ENCODE measurements at regions not wholly inside any gene's neighbourhood (a gene's known extent, or its start where the extent isn't known, plus 50 kb on each side); places are given as distances from the start of the nearest gene placed in this dataset.

DNA sequence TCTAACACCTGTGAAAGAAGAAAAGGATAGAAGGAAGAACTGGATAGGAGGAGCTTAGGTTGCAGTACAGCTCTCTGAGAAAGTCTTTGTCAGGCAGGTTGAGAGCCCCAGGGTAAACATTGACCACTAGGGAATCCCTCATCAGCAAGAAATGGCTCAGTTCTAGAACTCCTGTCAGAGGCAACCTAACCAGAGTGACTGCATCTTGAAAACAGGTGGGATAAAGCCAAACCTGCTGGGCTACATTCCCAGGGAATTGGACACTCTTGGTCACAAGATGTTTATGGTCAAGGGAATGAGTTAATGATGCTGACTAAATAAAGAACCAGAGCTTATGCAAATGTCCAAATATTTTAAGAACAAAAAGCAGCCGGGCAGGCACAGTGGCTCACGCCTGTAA is 108.3 kb upstream of the MED14 start:
- intact Hi-C loops (cut with DNase I) = no loop called here
- no peaks in the 10 kb centered on the region for H3K4me1 ChIP-seq (ENCODE audit: control insufficient read depth in 1 of 2, insufficient read depth in 2 of 2, low read length in 2 of 2)
- no peaks in the 10 kb centered on the region for H3K27me3 ChIP-seq (ENCODE audit: control insufficient read depth in 1 of 2, insufficient read depth in 2 of 2, low read length in 1 of 2)
- no peak for DNase-seq
- WGBS, 2 donors = 95 to 98% methylated on average over 2 of the region's 2 CpGs
- no peak overlapping the region for H3K4me3 ChIP-seq (ENCODE audit: low read length in 2 of 2)
- no peak for ATAC-seq (ENCODE audit: low FRiP score)
- no peak overlapping the region for H3K27ac ChIP-seq (ENCODE audit: low read depth in 1 of 2, low read length in 2 of 2)
- H3K36me3 ChIP-seq (ENCODE audit: control insufficient read depth in 1 of 2, insufficient read depth in 2 of 2, low read length in 1 of 2) = no peaks in the 10 kb centered on the region
- no peaks in the 10 kb centered on the region for H3K9me3 ChIP-seq (ENCODE audit: control insufficient read depth, low read length)

DNA sequence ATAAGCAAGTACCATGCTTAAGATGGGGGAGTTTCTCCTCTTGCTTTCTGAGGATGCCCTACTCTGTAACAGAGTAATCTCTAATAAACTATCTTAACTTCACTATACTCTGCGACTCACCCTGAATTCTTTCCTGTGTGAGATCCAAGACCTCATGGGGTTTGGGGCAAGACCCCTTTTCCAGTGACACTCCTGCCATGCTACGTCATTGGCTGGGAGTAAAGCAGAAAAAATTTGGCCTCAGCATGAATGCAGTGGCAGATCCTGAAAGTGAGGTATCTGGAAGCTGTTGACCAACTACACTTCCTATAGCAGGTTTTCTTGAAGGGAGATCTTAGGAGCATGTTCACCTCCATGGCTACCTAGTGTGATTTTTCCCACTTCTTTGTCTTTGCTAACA is 109.1 kb upstream of the MED14 start:
- Histone ChIP-seq H3K27me3 (ENCODE audit: control insufficient read depth in 1 of 2, insufficient read depth in 2 of 2, low read length in 1 of 2) (no peaks in the 10 kb centered on the region), H3K27ac (ENCODE audit: low read depth in 1 of 2, low read length in 2 of 2) (no peak overlapping the region)

DNA sequence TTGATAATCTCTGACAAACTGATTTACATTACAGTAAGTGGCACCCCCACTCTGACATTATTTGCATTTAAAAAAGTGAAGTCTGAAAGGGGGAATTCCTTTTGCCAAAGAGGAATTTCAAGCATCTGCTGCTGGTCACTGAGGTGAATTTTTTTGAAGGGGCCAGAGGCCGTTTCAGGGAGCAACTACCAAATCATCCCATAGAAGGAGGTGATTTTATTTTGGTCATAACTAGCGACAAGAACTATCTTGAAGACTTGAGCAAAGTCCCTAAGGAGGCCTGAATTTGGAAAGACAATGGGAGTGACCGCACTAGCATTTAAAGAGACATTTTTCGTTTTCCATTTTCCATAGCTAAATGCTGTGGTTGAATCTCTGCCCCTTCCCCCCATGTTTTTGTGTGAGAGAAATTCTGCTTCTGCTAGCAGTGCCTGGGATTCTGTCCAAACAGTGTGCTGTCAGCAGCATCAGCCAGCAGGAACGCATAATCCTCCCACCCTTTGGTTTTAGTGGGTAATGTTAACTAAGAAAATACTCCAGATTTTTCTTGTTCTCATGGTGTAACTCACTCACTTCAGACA is 110.1 kb upstream of the MED14 start:
- no peaks in the 10 kb centered on the region for H3K36me3 ChIP-seq (ENCODE audit: control insufficient read depth in 1 of 2, insufficient read depth in 2 of 2, low read length in 1 of 2)
- intact Hi-C loops (cut with DNase I) = no loop called here
- no peaks in the 10 kb centered on the region for H3K4me1 ChIP-seq (ENCODE audit: control insufficient read depth in 1 of 2, insufficient read depth in 2 of 2, low read length in 2 of 2)
- no peak overlapping the region for H3K4me3 ChIP-seq (ENCODE audit: low read length in 2 of 2)
- H3K9me3 ChIP-seq (ENCODE audit: control insufficient read depth, low read length) = no peaks in the 10 kb centered on the region
- 7 to 10% methylated on average over 5 of the region's 5 CpGs for WGBS, 2 donors
- ATAC-seq (ENCODE audit: low FRiP score) (no peak), DNase-seq (no peak)
- no peaks in the 10 kb centered on the region for H3K27me3 ChIP-seq (ENCODE audit: control insufficient read depth in 1 of 2, insufficient read depth in 2 of 2, low read length in 1 of 2)
- no peak overlapping the region for H3K27ac ChIP-seq (ENCODE audit: low read depth in 1 of 2, low read length in 2 of 2)

More for the DNA sequence above, 109.1 kb upstream of the MED14 start:
- no peaks in the 10 kb centered on the region for H3K4me1 ChIP-seq (ENCODE audit: control insufficient read depth in 1 of 2, insufficient read depth in 2 of 2, low read length in 2 of 2)
- no peaks in the 10 kb centered on the region for H3K36me3 ChIP-seq (ENCODE audit: control insufficient read depth in 1 of 2, insufficient read depth in 2 of 2, low read length in 1 of 2)
- no peaks in the 10 kb centered on the region for H3K9me3 ChIP-seq (ENCODE audit: control insufficient read depth, low read length)
- 68 to 95% methylated on average over 2 of the region's 2 CpGs for WGBS, 2 donors
- intact Hi-C loops (cut with DNase I) = no loop called here
- ATAC-seq (ENCODE audit: low FRiP score) (no peak), DNase-seq (no peak)
- no peak overlapping the region for H3K4me3 ChIP-seq (ENCODE audit: low read length in 2 of 2)

DNA sequence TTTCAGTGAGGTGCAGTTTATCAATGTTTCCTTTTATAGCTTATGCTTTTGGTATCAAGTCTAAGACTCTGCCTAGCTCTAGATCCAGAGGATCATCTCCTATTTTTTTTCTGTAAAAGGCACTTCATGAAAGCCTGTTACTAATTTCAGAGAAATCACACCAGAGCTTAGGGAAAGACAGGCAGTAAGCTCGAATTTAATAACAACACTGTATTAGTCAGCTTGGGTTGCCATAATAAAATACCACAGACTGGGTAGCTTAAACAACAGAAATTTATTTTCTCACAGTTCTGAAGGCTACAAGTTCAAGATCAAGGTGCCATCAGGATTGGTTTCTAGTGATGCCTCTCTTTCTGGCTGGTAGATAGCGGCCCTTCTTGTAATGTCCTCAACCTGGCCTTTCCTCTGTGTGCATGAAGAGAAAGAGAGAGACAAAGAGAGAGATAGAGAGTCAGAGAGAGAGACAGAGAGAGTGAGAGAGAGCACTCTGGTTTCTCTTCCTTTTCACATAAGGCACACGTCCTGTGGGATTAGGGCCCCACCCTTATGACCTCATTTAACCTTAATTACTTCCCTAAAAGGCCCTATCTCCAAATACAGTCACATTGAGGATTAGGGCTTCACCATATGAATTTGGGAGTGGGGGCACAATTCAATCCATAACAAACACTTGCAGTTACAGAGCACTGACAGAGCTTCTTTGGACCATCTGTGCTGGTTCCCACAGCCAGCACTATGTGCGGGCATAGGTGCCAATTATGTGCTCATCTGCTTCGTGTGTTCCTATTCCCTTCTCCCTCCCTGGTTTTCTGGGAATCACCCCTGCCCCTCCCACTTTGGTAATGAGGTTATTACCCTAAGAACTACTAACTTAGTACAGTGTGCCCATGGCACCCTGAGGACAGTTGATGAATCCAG is 114.8 kb upstream of the MED14 start:
- 75 to 91% methylated on average over 5 of the region's 5 CpGs for WGBS, 2 donors
- H3K27ac ChIP-seq (ENCODE audit: low read depth in 1 of 2, low read length in 2 of 2) = no peak overlapping the region

DNA sequence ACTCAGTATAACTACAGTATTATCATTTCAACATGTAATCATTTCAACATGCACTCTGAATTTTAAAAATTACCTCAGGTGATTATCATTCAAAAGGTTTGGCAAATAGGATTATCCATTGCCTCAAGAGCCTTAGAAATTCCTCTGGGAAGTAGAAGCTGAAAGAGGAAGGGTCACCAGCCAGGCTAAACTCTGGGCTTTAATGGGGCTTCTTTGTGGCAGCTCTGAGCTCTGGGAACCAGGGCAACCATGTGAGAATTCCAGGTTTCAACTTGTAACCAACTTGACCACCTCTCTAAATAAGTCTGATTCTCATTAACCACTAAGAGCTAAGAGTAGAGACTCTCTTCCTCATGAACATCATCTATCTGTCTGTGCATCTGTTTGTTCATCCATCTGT is 117.2 kb upstream of the MED14 start:
- no peak overlapping the region for H3K27ac ChIP-seq (ENCODE audit: low read depth in 1 of 2, low read length in 2 of 2)
- intact Hi-C loops (cut with DNase I) = no loop called here
- no peaks in the 10 kb centered on the region for H3K9me3 ChIP-seq (ENCODE audit: control insufficient read depth, low read length)
- no peaks in the 10 kb centered on the region for H3K4me1 ChIP-seq (ENCODE audit: control insufficient read depth in 1 of 2, insufficient read depth in 2 of 2, low read length in 2 of 2)
- H3K27me3 ChIP-seq (ENCODE audit: control insufficient read depth in 1 of 2, insufficient read depth in 2 of 2, low read length in 1 of 2) = no peaks in the 10 kb centered on the region
- DNase-seq (no peak), ATAC-seq (ENCODE audit: low FRiP score) (no peak)
- H3K4me3 ChIP-seq (ENCODE audit: low read length in 2 of 2) = no peak overlapping the region
- no peaks in the 10 kb centered on the region for H3K36me3 ChIP-seq (ENCODE audit: control insufficient read depth in 1 of 2, insufficient read depth in 2 of 2, low read length in 1 of 2)

More for the DNA sequence above, 114.8 kb upstream of the MED14 start:
- intact Hi-C loops (cut with DNase I) = no loop called here
- DNase-seq (no peak), ATAC-seq (ENCODE audit: low FRiP score) (no peak)
- Histone ChIP-seq H3K4me3 (ENCODE audit: low read length in 2 of 2) (no peak overlapping the region), H3K36me3 (ENCODE audit: control insufficient read depth in 1 of 2, insufficient read depth in 2 of 2, low read length in 1 of 2) (no peaks in the 10 kb centered on the region), H3K9me3 (ENCODE audit: control insufficient read depth, low read length) (no peaks in the 10 kb centered on the region), H3K27me3 (ENCODE audit: control insufficient read depth in 1 of 2, insufficient read depth in 2 of 2, low read length in 1 of 2) (no peaks in the 10 kb centered on the region), H3K4me1 (ENCODE audit: control insufficient read depth in 1 of 2, insufficient read depth in 2 of 2, low read length in 2 of 2) (no peaks in the 10 kb centered on the region)

DNA sequence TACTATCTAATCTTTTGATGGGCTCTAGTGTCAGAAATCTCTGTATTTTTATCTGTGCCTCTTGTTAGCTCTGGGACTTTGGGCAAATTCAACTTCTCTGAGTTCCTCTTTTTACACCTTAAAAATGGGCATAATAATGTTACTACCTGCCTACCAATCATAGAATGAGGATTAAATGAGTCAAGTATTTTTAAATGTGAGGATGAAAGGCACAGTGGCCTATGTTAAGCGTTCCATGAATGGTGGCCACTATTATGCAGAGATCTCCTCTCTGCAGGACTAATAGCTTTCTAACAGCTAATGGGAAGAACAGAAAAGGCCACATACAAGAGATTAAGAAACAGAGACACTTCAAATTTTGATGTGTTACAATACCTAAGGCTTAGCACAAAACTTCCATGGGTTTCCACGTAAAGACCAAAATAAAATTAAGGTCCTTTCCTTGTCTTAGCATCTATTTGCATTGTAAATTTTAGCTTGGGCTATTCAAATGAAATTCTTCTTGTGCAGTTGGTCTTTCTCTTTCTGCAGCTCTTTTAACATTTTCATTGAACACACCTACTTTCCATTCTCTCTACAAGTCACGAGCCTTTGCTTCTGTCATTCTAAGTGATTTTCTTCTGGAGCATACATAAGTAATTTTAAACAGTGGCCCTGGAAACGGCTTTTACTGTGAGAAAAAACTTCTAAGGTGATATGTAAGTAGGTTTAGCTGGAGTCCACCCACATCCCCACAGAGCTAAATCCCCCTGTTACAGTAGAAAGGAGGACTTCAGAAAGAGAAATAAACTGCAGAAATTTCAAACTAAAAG is 117.9 kb upstream of the MED14 start:
- H3K27ac ChIP-seq (ENCODE audit: low read depth in 1 of 2, low read length in 2 of 2) = no peak overlapping the region
- no peaks in the 10 kb centered on the region for H3K36me3 ChIP-seq (ENCODE audit: control insufficient read depth in 1 of 2, insufficient read depth in 2 of 2, low read length in 1 of 2)
- no peak for DNase-seq
- no peaks in the 10 kb centered on the region for H3K27me3 ChIP-seq (ENCODE audit: control insufficient read depth in 1 of 2, insufficient read depth in 2 of 2, low read length in 1 of 2)
- WGBS, 2 donors = 32 to 74% methylated on average over 4 of the region's 4 CpGs
- H3K4me1 ChIP-seq (ENCODE audit: control insufficient read depth in 1 of 2, insufficient read depth in 2 of 2, low read length in 2 of 2) = no peaks in the 10 kb centered on the region
- H3K4me3 ChIP-seq (ENCODE audit: low read length in 2 of 2) = no peak overlapping the region
- intact Hi-C loops (cut with DNase I) = no loop called here
- no peaks in the 10 kb centered on the region for H3K9me3 ChIP-seq (ENCODE audit: control insufficient read depth, low read length)
- ATAC-seq (ENCODE audit: low FRiP score) = no peak

DNA sequence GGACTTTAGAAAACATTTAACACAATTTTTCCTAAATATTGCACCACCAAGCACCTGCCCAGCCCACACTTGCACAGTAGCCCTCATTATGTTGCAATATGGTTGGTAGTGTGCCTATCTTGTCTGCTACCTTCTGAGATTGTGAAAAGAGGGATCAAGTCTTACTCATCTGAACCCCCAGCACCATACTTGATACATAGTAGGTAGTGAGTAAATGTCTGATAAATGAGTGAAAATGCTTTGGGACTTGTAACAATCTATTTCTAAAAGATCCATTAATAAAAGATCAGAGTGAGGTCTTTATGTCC is 118.4 kb upstream of the MED14 start:
- H3K9me3 ChIP-seq (ENCODE audit: control insufficient read depth, low read length) = no peaks in the 10 kb centered on the region
- no peaks in the 10 kb centered on the region for H3K27me3 ChIP-seq (ENCODE audit: control insufficient read depth in 1 of 2, insufficient read depth in 2 of 2, low read length in 1 of 2)
- no peaks in the 10 kb centered on the region for H3K36me3 ChIP-seq (ENCODE audit: control insufficient read depth in 1 of 2, insufficient read depth in 2 of 2, low read length in 1 of 2)
- intact Hi-C loops (cut with DNase I) = no loop called here
- no peaks in the 10 kb centered on the region for H3K4me1 ChIP-seq (ENCODE audit: control insufficient read depth in 1 of 2, insufficient read depth in 2 of 2, low read length in 2 of 2)
- DNase-seq (no peak), ATAC-seq (ENCODE audit: low FRiP score) (no peak)
- no peak overlapping the region for H3K27ac ChIP-seq (ENCODE audit: low read depth in 1 of 2, low read length in 2 of 2)
- no peak overlapping the region for H3K4me3 ChIP-seq (ENCODE audit: low read length in 2 of 2)

DNA sequence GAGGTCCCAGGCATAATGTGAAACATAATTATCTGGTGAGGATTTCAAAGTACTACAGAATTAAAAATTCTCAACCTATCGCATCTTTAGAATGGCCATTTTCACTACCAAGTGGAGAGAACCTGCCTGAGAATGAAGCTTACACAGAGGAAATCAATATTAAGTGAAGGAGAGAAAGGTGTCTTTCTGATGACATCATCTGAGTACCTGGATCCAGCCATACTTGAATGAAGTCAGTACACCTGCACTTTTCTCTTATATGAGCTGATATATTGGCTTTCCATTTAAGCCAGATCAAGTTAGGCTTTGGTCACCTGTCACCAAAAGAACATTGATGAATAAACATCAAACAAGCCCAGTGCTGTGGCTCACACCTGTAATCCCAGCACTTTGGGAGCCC is 118.9 kb upstream of the MED14 start:
- H3K4me1 ChIP-seq (ENCODE audit: control insufficient read depth in 1 of 2, insufficient read depth in 2 of 2, low read length in 2 of 2) = no peaks in the 10 kb centered on the region
- no peaks in the 10 kb centered on the region for H3K27me3 ChIP-seq (ENCODE audit: control insufficient read depth in 1 of 2, insufficient read depth in 2 of 2, low read length in 1 of 2)
- no peak overlapping the region for H3K4me3 ChIP-seq (ENCODE audit: low read length in 2 of 2)
- no peak for ATAC-seq (ENCODE audit: low FRiP score)
- H3K27ac ChIP-seq (ENCODE audit: low read depth in 1 of 2, low read length in 2 of 2) = no peak overlapping the region
- H3K36me3 ChIP-seq (ENCODE audit: control insufficient read depth in 1 of 2, insufficient read depth in 2 of 2, low read length in 1 of 2) = no peaks in the 10 kb centered on the region
- no peak for DNase-seq
- no peaks in the 10 kb centered on the region for H3K9me3 ChIP-seq (ENCODE audit: control insufficient read depth, low read length)
- intact Hi-C loops (cut with DNase I) = no loop called here
- 94 to 98% methylated on average over 1 of the region's 1 CpG for WGBS, 2 donors

DNA sequence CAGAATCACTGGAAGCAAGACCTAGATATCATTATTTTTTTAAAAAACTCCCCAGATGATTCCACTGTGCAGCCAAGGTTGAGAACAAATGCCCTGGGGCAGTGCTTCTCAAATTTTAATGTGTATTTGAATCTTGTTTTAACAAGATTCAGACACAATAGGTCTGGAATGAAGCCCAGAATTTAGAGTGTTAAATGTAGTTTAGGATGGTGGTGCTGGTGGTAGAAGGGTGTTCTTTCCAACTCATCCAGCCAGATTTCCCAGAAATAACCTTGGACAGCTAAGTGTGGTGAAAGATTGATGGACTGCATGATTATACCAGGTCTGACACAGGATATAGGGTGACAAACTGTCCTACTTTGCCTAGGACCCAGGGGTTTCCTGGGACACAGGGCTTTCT is 120.1 kb upstream of the MED14 start:
- DNase-seq = no peak
- peaks cover 0 to 1% of the 10 kb centered on the region in 2 donors for H3K27me3 ChIP-seq (ENCODE audit: control insufficient read depth in 1 of 2, insufficient read depth in 2 of 2, low read length in 1 of 2)
- H3K36me3 ChIP-seq (ENCODE audit: control insufficient read depth in 1 of 2, insufficient read depth in 2 of 2, low read length in 1 of 2) = no peaks in the 10 kb centered on the region
- intact Hi-C loops (cut with DNase I) = no loop called here
- H3K4me1 ChIP-seq (ENCODE audit: control insufficient read depth in 1 of 2, insufficient read depth in 2 of 2, low read length in 2 of 2) = no peaks in the 10 kb centered on the region
- no peak overlapping the region for H3K4me3 ChIP-seq (ENCODE audit: low read length in 2 of 2)
- no peak for ATAC-seq (ENCODE audit: low FRiP score)
- H3K9me3 ChIP-seq (ENCODE audit: control insufficient read depth, low read length) = no peaks in the 10 kb centered on the region
- no peak overlapping the region for H3K27ac ChIP-seq (ENCODE audit: low read depth in 1 of 2, low read length in 2 of 2)
